ENCODE measurements at regions not wholly inside any gene's neighbourhood (a gene's known extent, or its start where the extent isn't known, plus 50 kb on each side); places are given as distances from the start of the nearest gene placed in this dataset.

- 81 to 91% methylated on average over 3 of the region's 3 CpGs for WGBS, 2 donors
- Histone ChIP-seq H3K4me1 (no peaks in the 10 kb centered on the region), H3K9me3 (no peaks in the 10 kb centered on the region), H3K4me3 (no peak overlapping the region), H3K27me3 (no peaks in the 10 kb centered on the region), H3K36me3 (no peaks in the 10 kb centered on the region), H3K27ac (no peak overlapping the region)
- DNase-seq (ENCODE audit: low spot score in 2 of 2) = no peak
- TF ChIP-seq EP300 (IDR thresholded peaks at IDR 0.05) (no peak), POLR2A (IDR thresholded peaks at IDR 0.05) (no peak), CTCF (IDR thresholded peaks at IDR 0.05) (no peak)
These were observed 525.9 kb downstream of the IPMK start for GRCh38 chr10:57741751-57742150.

- Histone ChIP-seq H3K36me3 (no peaks in the 10 kb centered on the region), H3K27me3 (no peaks in the 10 kb centered on the region), H3K4me3 (no peak overlapping the region), H3K4me1 (no peaks in the 10 kb centered on the region), H3K9me3 (peaks cover 0 to 6% (median 0%) of the 10 kb centered on the region in 4 donors), H3K27ac (no peak overlapping the region)
- TF ChIP-seq CTCF (IDR thresholded peaks at IDR 0.05) = no peak
- no peak for TF ChIP-seq EP300 (IDR thresholded peaks at IDR 0.05)
- TF ChIP-seq POLR2A (IDR thresholded peaks at IDR 0.05) = no peak
- DNase-seq (ENCODE audit: low spot score in 2 of 2) = no peak
- 64 to 68% methylated on average over 1 of the region's 1 CpG for WGBS, 2 donors
These were observed 544.4 kb downstream of the IPMK start for GRCh38 chr10:57723305-57723704.

- Histone ChIP-seq H3K9me3 (peaks cover 0 to 6% (median 0%) of the 10 kb centered on the region in 4 donors), H3K4me3 (no peak overlapping the region), H3K36me3 (no peaks in the 10 kb centered on the region), H3K4me1 (no peaks in the 10 kb centered on the region), H3K27ac (no peak overlapping the region), H3K27me3 (no peaks in the 10 kb centered on the region)
- no peak for DNase-seq (ENCODE audit: low spot score in 2 of 2)
- WGBS, 2 donors = 62 to 67% methylated on average over 2 of the region's 2 CpGs
- TF ChIP-seq EP300 (IDR thresholded peaks at IDR 0.05) (no peak), CTCF (IDR thresholded peaks at IDR 0.05) (no peak), POLR2A (IDR thresholded peaks at IDR 0.05) (no peak)
These were observed 550.8 kb downstream of the IPMK start for GRCh38 chr10:57716884-57717283.

GRCh38 chr10:57715233-57715632 lies 552.5 kb downstream of the IPMK start:
- 62 to 73% methylated on average over 2 of the region's 2 CpGs for WGBS, 2 donors

GRCh38 chr10:57707300-57707658 lies 560.4 kb downstream of the IPMK start:
- 52 to 56% methylated on average over 2 of the region's 2 CpGs for WGBS, 2 donors
- no peaks in the 10 kb centered on the region for H3K27me3 ChIP-seq

More at GRCh38 chr10:57715233-57715632, 552.5 kb downstream of the IPMK start:
- H3K4me3 ChIP-seq = no peak overlapping the region
- no peaks in the 10 kb centered on the region for H3K36me3 ChIP-seq
- no peak overlapping the region for H3K27ac ChIP-seq
- no peaks in the 10 kb centered on the region for H3K9me3 ChIP-seq
- DNase-seq (ENCODE audit: low spot score in 2 of 2) = no peak
- no peaks in the 10 kb centered on the region for H3K27me3 ChIP-seq
- TF ChIP-seq CTCF (IDR thresholded peaks at IDR 0.05) (no peak), EP300 (IDR thresholded peaks at IDR 0.05) (no peak), POLR2A (IDR thresholded peaks at IDR 0.05) (no peak)
- no peaks in the 10 kb centered on the region for H3K4me1 ChIP-seq

More at GRCh38 chr10:57707300-57707658, 560.4 kb downstream of the IPMK start:
- H3K27ac ChIP-seq = no peak overlapping the region
- no peaks in the 10 kb centered on the region for H3K4me1 ChIP-seq
- TF ChIP-seq CTCF (IDR thresholded peaks at IDR 0.05) (no peak), EP300 (IDR thresholded peaks at IDR 0.05) (no peak), POLR2A (IDR thresholded peaks at IDR 0.05) (no peak)
- no peak for DNase-seq (ENCODE audit: low spot score in 2 of 2)
- H3K36me3 ChIP-seq = no peaks in the 10 kb centered on the region
- no peaks in the 10 kb centered on the region for H3K9me3 ChIP-seq
- H3K4me3 ChIP-seq = no peak overlapping the region

Measured in tibial nerve (tissue), 4 donors.